Activated T-cell treated with anti-CD3 and anti-CD28 coated beads, Interleukin-2, amount 50 U/mL, for 1 hour (primary cell): ENCODE measurements at regions not wholly inside any gene's neighbourhood (a gene's known extent, or its start where the extent isn't known, plus 50 kb on each side); places are given as distances from the start of the nearest gene placed in this dataset.
"Not testable (repeated sequence)": the region's sequence is repeated elsewhere in the genome, so short reads cannot be mapped to it uniquely, and the experiment has no call there.

Experiments used
- DNase-seq: peaks from one replicate; pipeline ENCODE4 v3.0.0-alpha.2; 2020

GRCh38 chr4:19486400-19486799 is 765.3 kb upstream of the SLIT2 start:
- DNase-seq, result no peak

DNA sequence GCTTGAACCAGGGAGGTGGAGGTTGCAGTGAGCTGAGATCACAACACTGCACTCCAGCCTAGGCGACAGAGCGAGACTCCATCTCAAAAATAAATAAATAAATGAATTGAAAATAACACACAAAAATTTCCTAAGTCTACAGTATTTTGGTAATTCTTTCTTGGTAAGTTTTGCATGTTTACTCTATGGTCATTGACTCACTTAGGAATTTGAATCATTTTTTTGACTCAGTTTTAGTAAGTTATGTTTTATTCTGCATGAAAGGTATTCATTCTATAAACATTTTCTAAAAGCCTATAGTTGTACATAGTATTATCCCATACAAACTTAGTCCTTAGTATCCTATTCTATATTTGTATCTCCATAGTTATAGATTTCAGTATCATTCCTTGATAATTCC is 772.9 kb upstream of the SLIT2 start:
- no peak for DNase-seq

- no peak for DNase-seq
These were observed 778.1 kb upstream of the SLIT2 start for GRCh38 chr4:19473569-19473968.

DNA sequence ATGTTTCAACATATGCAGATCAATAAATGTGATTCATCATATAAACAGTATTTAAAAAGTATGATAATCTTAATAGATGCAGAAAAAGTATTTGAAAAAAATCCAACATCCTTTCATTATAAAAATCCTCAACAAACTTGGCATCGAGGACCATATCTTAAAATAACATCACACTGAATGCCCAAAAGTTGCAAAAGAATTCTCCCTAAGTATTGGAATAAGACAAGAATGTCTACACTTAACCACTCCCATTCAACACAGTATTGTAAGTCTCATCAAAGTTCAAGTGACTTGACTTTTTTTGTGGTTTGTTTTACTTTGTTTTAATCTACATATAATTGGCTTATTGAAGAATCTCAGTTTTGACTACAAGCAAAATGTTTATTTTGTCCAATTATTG is 779.0 kb upstream of the SLIT2 start:
- DNase-seq, result no peak

DNA sequence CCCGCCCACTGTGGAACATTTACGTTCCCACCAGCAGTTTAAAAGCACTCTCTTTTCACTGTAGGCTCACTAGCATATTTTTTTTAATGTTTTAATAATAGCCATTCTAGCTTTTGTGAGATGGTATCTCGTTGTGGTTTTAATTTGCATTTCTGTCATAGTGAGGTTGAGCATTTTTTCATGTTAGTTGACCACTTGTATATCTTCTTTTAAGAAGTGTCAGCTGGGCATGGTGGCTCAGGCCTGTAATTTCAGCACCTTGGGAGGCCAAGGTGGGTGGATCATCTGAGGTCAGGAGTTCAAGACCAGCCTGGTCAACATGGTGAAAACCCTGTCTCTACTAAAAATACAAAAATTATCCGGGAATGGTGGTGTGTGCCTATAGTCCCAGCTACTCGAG is 781.7 kb upstream of the SLIT2 start:
- not testable (repeated sequence) for DNase-seq

- no peak for DNase-seq
These were observed 789.6 kb upstream of the SLIT2 start for GRCh38 chr4:19462117-19462516.

DNA sequence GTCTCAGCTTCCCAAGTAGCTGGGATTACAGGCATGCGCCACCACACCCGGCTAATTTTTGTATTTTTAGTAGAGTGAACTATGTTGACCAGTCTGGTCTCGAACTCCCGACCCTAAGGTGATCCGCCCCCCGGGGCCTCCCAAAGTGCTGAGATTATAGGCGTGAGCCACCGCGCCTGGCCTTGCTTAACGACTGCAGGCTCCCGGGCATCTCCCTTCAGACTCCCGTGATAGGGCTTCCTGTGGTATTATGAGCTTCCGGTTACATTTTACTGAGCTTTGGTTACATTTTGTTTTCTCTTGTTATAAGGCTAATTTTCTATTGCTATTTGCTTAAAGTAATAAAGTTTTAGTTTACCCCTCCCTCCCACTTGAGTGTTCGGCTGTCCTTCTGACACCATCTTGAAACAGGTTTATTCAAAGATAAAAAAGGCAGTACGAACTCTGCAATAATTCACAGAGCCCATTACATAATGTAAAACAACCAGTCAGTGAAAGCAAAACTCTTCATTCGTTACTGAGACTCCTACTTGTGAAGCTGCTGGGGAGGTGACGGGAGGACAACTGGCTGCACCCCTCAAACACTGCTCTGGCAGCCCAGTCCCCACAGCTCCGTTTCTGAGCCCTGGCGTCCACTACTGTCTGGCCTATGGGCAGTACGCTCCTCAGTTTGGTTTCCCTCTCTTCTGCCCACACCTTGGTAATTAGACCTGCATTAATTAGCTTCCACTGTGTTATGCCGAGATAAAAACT is 795.7 kb upstream of the SLIT2 start:
- DNase-seq, result no peak

DNA sequence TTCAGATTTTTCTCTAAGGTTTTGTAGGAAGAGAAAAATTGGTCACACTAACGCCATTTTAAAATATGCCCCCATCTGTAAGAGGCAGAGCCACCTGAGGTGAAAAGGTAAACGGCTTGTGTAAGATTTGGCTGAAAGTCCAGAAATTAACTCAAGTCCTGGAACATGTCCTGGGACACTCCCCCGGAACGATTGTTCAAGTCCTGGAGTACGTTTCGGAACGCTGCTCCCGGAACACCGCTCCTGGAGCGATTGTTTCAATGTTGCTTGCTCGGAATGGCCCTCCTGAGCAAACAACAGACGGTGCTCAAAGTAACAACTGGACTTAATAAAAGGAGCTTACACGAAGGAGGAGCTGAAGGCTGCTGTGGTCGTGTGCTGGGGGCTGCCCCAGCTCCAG is 796.5 kb upstream of the SLIT2 start:
- DNase-seq, result no peak

GRCh38 chr4:19438233-19438632 is 813.5 kb upstream of the SLIT2 start:
- no peak for DNase-seq

DNA sequence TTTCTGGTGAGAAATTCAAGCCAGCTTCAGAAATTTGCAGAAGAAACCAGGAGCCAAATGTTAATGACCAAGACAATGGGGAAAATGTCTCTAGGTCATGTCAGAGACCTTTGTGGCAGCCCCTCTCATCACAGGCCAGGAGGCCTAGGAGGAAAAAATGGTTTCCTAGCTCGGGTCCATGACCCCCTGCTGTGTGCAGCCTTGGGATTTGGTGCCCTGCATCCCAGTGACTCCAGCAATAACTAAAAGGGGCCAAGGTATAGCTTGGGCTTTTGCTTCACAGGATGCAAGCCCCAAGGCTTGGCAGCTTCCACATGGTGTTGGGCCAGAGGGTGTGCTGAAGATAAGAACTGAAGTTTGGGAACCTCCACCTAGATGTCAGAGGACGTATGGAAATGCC is 814.7 kb upstream of the SLIT2 start:
- no peak for DNase-seq

GRCh38 chr4:19429684-19430083 is 822.0 kb upstream of the SLIT2 start:
- DNase-seq, result no peak

DNA sequence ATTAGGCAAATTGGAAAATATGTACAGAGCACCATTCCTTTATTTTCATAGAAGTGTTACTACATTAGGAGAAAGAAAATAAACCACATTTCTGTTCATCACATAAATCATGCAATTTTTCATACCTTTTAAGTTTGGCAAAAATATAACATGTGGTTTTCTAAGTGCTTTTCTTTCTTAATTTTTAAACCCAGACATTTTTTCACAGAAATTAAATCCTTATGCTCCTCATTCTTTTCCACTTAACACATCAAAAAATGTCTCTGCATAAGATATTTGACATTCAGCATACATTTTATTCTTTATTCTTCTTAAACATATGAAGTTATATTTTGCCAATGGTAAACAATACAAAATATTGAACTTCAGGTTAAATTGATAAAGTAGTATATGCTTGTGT is 826.6 kb upstream of the SLIT2 start:
- DNase-seq, result no peak

GRCh38 chr4:19417256-19417655 is 834.4 kb upstream of the SLIT2 start:
- no peak for DNase-seq

GRCh38 chr4:19416146-19416545 is 835.6 kb upstream of the SLIT2 start:
- no peak for DNase-seq

- no peak for DNase-seq
These were observed 843.2 kb upstream of the SLIT2 start for GRCh38 chr4:19408490-19408889.

- DNase-seq, result no peak
These were observed 844.9 kb upstream of the SLIT2 start for GRCh38 chr4:19406789-19407188.

DNA sequence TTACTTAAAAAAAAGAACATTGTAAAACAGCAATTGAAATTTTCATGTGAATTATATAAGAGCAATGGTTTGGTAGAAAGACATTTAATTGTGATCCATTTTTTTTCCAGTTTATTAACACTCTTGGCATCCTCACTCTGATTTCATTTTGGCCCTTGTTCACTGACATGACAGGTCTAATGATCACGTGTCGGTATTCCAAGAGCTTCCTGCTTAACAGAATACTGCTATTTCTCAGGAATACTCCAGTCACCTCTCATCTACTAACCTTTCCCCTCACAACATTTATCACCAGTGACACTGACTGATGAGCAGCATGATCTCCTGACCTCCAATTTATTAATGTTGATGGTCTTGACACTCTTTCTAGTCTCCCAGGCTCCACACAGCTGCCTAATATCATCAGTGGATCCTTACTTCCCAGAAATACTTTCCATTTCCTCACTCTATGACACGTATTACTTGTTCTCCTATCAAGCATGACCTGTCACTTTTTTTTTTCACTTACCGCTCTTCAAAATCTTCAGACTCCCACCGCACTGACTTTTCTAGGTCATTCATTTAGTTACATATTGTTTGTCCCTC is 847.8 kb upstream of the SLIT2 start:
- no peak for DNase-seq

- no peak for DNase-seq
These were observed 849.1 kb upstream of the SLIT2 start for GRCh38 chr4:19402581-19403065.

- no peak for DNase-seq
These were observed 850.2 kb upstream of the SLIT2 start for GRCh38 chr4:19401301-19402080.

- DNase-seq, result no peak
These were observed 850.9 kb upstream of the SLIT2 start for GRCh38 chr4:19400820-19401219.

- DNase-seq, result no peak
These were observed 852.7 kb upstream of the SLIT2 start for GRCh38 chr4:19399001-19399400.

DNA sequence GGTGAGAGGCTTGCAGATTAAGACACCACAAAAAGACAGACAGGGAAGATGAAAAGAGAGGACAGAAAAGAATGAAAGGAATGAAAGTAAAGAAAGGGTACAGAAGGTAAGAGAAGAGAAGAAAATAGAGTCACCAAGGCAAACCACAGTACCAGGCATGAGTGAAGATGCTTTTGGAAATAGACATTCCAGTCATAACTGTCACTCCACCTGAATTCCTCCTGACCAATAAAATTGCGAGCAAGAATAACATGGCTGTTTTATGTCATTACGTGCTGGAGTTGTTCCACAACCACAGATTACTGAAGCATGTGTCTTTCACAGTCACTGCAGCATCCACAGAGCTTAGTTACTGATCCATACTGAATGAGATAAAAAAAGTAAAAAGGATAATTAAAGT is 864.9 kb upstream of the SLIT2 start:
- no peak for DNase-seq

GRCh38 chr4:19382993-19383756 is 868.5 kb upstream of the SLIT2 start:
- DNase-seq, result no peak
